Cerebellar nuclear complex (tissue), 1 donor: ENCODE measurements at regions not wholly inside any gene's neighbourhood (a gene's known extent, or its start where the extent isn't known, plus 50 kb on each side); places are given as distances from the start of the nearest gene placed in this dataset.

ENCODE experiments used
- DNase-seq, 2 experiments: peaks; one replicate each; lab custom pipeline; 2025; lab: John Stamatoyannopoulos, UW

DNA sequence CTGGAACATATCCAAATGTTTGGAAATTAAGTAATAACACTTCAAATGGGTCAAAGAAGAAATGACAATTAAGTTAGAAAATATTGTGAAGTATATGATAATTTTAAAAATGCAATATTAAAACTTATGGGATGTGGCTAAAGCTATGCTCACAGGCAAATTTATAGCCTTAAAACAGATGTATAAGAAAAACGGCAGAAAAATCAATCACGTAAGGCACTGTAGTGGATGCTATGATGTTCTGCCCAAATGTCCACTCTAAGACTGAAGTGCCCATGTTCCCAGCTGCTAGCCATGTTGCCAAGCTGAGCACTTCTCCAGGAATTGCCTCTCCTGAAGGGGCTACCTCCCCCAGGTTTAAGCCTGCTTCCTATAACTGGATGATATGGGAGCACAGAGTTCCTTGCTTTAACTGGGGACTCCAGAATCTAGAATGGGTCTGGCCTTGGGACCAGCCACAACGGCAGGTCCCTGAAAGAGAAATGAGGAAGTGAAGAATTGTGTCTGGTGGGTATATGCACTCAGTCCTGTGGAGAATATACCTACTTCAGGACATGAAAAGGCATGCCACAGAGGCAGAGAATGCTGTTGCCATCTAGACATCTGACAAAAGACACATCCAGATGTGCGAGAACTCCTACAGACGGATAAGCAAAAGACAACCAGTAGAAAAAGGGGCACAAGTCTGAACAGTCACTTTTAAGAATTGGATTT, 78.2 kb upstream of the RXRA start:
- DNase-seq, result no peak

DNA sequence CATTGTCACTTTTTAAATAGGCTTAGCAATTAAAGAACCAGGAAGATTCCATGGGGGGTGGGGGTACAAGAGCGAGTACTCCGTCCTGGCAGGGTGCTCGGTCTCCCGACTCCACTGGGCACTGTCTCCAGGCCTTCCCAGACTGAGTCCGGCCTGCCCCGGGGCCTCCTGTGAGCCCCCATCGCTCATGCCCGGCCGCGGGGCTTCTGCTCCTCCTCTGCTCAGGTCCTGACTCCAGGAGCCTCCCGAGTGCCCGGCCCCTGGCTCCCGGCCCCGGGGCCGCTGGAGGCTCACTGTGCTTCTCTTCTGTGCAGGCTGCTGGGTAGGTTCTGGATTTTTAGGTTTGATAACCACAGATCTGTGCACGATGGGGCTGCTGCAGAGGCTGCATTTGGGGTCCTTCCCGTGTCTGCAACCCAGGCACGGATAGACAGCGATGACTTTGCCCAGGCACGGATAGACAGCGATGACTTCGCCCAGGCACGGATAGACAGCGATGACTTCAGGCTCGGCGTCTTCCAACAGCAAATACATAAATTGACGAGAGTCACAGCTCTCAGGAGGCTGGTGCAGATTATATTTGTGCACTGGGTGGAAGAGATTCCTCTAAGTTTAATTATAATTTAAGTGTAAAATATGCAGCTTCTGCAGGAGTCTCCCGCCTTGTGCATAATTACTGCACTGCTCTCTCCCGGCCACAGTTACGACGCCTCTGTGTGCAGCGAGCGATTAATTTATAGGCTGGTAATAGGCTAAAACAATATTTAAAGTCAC, 74.8 kb upstream of the RXRA start:
- DNase-seq, result no peak

DNA sequence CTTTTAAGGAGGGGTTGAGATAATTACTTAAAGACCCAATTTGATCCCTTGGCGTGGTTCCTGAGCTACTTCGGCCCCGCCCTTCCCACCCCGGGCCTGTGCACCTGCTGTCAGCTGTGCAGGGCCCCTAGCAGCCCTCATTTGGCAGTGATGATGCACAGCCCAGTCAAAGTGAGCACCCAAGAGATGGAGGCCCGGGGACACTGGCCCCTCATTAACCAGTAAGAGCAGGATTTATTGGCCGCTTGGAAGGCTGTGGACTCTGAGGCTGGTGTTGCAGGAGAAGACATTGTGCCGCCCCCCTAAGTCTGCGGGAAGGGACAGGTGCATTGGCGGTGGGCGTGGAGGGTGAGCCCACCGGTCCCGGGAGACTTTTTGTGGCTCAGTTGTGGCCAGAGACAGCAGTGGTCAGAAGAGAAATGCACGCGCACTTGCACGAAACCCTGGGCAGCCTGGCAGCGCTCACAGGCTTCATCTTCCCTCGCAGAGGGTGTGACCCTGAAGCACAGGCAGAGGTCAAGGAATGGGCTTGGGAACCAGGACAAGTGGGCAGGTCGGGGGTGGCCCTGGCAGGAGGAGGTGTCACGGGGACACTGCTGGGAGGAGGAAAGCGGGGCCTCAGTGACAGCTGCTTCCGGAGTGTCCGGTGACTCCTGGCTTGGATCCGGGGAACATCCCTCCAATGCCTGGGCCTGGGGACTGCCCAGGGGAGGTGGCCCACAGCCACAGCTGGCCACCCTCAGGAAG, 74.0 kb upstream of the RXRA start:
- DNase-seq, result no peak

DNA sequence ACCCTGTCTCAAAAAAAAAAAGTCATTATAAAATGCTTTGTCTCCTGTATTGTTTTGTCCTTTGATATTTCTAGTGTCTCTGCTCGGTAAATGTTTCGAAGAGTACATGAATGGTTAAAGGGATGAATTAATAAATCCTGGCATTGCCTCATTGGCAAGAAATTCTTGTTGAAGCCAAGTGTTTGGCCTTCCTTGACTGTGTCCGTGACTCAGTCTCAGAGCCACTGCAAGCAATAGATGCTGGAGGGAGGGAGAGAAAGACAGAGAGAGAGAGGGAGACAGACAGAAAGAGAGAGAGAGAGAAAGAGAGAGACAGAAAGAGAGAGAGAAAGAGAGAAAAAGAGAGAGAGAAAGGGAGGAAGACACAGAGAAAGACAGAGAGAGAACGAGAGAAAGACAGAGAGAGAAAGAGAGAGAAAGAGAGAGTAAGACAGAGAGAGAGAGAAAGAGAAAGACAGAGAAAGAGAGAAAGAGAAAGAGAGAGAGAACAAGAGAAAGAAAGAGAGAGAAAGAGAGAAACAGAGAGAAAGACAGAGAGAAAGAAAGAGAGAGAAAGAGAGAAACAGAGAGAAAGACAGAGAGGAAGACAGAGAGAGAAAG, 72.5 kb upstream of the RXRA start:
- no peak for DNase-seq

DNA sequence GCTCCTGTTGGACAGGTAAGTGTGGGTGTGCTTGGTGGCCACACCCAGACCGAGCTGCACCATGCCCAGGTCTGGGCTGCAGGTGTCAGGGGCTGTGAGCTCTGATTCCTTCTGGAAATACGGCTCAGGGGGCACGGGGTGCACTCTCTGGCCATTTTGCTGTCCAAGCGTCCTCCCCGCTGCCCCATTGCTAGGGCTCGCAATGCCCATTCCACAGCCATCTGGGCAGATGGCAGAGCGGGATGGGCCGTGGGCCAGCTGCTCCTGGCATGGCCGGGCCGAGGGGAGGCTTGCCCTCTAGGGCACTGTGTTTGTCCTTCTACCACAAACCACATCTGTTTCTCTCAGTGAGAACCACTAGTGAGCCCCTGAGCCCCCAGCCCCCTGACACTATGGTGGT, 67.9 kb upstream of the RXRA start:
- DNase-seq, result no peak

DNA sequence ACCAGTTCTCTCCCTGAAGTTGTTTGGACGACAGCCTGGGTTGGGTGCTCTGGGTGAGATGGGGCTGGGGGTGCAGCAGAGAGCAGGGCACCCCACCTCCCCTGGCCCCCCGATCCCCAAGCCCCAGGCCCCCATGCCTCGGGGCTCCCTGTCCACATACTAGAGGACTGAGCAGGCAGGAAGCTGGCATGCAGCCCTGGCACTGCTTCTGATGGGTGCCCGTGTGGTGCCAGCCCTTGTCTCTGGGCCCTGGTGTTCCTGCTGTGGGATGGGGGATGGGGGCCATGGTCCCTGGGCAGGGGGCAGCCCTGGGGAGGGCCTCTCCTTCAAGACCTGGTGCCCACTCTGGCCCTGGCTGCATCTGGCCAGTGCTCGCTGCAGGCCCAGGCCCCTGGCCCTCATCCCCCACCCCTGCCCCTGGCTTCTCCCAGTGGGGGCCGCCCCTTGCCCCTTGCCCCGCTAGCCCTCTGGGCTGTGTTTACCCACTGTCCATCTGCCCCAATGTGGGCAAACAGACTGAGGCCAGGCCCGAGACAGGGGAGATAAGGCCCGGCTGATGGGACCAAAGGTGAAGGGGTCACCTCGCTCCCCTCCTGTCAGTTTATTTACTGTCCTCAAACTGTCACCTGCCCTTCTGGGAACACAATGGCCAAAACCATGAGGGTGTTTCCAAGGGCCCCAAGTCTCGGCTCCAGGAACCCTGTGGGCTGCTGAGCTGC, 67.3 kb upstream of the RXRA start:
- no peak for DNase-seq

DNA sequence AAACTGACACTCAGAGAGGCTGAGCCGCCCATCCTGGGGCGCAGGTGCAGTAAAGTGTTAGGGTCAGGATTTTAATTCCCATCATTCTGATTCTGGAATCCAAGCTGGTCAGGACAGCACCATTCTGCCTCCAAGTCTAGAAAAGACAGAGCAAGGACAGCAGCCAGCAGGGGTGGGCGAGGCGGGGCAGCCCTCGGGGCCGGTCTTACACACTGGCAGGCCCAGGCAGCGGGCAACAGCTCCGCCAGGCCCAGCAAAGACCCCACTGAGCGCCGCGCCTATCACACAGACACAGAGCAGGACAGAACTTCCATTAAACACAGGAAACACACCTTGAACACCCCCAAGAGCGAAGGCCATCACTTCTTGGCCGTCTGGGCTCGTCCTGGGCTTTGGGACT, 66.5 kb upstream of the RXRA start:
- DNase-seq, result no peak

DNA sequence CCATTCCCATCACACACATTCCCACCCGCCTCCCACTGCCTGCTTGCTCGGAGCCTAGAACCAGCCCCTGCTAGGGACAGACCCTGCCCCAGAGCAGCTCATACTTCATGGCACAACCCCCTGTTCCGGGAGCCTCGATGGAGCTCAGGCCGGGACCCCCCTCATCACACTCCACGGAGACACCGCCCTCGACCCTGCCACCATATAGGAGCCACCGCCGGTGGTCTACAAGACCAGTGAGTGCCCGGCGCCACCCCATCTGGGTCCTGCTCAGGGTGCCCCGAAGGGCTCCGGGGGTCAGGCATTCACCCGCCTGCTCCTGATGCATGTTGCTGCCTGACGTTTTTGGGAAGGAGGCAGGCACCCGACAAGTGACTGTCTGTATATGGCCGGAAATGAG, 65.5 kb upstream of the RXRA start:
- no peak for DNase-seq

DNA sequence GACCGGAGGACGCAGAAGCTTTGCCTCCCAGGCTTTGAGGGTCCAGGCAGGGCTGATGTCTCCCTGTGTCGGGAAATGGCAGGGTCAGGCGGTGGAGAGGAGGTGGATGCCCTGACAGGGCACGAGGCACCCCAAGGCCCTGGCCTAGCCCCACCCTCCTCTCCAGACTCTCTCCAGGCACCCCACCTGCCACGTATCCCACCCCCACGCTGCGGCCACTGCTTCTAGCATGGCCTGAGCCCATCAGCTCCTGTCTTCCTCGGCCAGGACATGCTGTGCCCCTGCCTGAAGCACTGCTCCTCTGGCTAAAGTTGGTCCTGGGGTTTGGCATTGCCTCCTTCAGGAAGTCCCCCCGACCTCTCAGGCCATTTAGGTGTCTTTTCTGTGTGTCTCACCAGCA, 64.2 kb upstream of the RXRA start:
- DNase-seq, result no peak

DNA sequence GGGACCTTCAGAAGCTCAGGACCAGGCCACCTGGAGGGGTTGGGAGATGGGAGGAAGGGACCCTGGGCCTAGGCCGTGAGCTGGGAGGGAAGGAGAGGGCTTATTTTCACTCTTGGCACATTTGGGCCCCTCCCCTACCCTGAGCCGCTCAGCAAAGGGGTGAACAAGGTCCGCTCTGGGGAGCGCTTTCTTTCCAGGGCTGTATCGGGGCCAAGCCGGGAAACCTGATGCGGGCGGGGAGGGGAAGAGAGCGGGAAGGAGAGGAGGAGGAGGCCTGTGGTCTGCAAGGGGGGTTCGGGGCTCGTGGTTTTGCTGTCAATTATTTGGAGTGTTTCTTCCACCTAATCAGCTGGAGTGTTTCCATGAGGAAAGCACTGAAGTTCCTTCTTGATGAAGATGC, 62.7 kb upstream of the RXRA start:
- no peak for DNase-seq

DNA sequence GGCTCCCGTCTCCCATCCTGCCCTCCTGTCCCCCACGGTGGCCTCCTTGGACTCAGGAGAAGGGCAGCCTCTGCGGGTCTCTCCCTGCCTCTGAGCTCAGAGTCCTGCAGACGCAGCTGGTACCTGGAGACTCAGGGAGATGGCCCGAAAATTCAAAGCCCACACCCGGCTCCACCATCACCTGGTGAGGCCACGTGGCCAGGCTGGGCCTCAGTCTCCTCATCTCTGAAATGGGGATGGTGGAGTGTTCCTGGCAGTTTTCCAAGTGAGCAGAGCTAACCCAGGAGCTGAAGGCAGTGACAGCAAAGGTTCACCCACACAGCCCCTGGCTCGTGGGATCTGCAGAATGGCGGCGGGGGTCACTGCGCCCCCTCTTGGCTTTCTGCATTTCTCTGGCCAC, 62.1 kb upstream of the RXRA start:
- no peak for DNase-seq

DNA sequence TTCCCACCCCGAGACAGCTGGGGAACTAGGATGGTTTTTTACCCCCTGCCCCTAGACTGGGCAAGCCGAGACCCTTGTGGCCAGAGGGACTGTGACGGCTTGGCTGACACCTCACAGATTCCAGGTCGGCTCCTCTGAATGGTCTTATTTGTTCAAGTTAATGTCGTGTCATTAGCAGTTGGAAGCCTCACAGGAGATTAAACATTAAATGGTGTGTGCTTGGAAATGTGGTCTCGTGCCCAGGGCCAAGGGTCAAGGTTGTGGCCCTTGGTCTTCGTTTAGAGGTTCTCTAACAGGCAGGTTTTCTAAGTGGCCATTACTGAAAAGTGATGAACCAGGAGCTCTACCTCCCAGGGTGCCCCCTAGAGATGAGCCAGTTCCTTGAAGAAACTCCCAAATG, 61.2 kb upstream of the RXRA start:
- DNase-seq, result no peak

DNA sequence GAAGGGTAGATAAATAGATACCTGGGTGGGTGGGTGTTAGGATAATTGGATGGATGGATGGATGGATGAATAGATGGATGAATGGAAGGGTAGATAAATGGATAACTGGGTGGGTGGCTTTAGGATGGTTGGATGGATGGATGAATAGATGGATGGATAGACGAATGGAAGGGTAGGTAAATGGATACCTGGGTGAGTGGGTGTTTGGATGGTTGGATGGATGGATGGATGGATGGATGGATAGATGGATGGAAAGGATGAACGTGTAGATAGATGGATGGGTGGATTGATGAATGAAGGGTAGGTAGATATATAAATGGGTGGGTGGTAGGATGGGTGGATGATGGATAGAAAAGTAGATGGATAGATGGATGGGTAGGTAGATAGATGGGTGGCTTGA, 59.8 kb upstream of the RXRA start:
- DNase-seq, result no peak

DNA sequence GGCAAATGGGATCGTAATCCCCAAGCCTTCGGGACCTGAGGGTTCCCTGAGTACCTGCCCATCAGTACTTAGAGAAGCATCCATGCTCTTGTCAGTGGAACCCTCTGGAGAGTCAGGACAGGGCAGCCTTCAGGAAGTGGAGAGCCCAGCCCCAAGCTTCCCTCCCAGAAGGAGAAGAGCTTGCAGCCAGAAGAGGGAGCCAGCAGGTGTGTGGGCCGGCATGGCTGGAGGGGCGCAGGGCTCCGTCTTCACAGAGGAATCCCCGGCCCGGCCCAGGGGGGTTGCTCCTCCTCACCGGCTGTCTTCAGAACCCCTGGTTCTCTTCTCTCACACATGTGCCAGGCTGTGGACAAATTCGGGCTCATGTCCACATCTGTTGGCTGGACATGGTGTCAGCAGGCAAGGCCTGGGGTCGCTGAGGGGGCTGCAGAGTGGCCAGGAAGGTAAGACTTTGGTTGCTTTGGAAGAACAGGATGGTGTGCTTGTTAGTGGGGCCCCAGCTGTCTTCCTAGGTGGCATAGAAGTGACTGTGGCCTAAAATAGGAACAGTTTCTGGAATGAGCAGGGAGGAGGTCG, 58.9 kb upstream of the RXRA start:
- no peak for DNase-seq

DNA sequence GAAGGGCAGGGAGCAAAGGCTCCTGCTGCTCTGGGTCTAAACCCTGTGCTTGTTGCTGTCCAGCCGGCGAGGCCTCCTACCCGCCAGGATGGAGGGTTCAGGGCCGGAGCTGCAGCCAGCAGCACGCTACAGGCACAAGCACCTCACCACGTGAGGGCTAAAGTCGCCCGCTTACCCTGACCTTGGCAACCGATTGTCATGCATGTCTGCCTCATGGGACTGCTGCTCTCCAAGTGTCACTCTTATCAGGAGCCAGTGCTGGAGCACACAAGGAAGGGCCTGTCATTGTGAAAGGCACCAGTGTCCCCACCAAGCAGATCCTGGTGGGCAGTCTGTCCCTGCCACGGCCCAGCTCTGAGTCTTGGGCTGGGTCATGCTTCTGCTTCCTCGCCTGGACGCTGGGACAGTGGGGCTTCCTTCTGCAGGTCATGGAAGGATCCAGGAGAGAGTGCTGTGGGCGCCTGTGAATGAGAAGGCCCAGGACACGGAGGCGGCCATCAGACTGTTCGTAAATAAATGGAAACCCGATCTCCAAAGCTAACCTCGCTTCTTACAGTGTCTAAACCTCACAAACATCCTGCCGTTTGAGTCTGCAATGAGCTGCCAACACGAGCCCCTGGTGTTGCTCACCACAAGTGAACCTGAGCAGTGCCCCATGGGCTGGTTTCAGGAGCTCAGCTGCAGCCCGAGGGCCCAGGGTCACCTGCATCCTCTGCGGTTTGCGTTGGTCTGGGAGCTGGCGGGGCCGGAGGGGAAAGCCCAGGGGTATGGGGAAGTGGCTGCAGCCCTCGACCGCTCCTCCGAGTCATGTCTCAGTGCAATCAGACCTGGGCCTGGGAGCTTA, 58.2 kb upstream of the RXRA start:
- no peak for DNase-seq

DNA sequence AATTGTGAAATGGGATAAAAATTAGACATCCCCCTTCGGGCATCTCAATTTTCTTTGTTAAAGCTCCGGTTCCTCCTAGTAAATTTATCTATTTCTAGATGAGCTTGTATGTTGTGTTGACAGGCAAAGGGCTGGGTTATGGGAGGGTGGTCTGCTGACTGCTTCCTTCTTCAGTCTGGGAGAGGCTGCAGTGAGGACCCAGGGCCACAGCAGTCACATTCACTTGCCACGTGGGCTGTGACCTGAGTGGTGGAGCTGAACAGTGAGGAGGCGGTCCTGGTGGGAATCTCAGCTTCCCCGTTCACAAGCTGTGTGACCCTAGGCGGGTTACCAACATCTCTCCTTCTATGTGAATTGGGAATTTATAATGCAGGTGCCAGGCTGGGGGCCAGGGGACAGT, 57.5 kb upstream of the RXRA start:
- no peak for DNase-seq

DNA sequence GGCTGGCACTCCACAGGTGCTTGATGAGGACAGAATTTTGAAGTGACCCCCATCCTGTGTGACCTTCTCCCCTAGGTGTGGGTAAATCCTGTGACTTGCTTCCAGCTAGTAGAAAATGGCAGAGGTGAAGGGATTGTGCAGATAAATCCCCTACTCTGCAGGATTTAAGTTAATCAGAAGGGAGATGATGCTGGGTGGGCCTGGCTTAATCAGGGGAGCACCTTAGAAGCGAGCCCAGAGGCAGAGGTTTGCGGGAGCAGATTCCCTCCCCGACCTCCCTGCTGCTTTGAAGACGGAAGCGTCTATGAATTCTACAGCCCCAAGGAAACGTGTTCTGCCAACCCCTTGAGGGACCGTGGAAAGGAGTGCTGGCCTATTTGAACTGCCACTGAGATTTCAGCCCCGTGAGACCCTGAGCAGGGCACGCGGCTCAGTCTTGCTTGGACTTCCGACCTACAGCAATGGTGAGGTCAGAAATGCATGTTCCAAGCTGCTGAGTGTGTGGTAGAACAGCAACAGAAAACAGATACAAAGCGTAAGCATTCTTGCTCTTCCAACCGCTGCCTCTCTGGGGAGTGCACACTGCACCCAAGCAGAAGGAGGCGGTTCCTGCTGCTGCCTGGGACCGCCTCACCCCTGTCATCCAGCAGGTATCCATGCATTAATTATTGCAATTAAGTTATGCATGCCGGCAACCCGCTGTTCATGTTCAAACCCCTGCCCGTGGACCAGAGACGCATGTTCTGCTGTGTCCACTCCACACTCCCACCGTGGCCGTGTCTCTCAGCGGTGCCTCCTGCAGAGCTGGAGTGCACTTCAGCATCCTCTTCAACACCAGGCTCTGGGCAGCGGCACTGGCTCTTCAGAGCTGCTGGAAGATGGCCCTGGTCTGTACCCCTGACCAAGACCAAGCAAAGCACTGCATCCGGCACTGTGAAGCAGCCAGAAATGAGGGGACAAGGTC, 54.6 kb upstream of the RXRA start:
- DNase-seq, result no peak

DNA sequence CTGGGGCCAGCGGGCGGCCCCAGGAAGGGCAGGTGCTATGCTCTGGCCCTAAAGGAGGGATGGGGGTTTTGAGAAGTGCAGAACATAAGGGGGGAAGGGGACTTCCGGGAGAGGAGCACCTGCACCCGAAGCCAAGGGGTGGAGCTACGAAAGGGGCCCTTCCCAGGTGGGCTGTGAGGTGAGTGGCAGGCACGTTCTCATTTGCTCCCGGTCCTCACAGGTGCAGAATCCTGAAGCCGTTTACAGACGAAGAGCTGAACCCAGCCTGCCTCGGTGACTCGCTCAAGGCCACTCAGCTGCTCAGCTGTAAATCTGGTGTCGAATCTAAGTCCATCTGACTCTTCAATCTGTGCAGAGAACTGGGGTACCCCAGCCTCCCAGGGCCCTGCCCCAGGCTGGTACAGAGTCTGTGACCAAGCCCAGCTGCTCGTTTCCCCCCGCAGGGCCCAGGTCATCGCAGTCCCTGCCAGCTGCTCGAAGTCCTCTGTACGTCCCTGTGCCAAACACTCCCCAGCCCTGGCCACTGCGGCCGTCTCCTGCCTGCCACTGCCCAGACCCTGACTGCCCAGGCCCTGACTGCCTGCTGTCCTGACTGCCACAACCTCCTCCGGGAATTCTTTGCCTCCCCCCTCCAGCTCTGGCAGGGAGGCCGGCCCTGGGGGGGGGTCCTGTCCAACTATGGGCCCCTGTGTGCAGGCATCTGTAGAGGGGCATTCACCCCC, 53.8 kb upstream of the RXRA start:
- no peak for DNase-seq

DNA sequence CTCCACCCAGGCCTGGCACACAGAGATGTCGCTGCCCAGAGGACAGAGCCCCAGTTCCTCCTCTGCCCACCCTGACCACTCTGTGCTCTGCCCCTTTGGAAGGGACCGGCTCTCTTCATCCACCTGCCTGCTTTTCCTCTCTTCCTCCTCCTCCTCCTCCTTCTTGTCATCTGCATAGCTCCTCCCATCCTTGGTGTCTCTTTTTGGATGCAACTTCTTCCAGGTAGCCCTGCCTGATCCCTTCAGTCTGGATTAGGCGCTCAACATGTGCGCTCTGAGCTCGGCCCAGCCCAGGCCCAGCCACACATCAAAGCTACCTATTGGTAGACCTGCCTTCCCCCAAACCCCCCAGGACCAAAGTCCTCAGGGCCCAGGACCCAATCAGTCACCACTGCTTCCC, 52.6 kb upstream of the RXRA start:
- DNase-seq, result no peak
